Liver (tissue), 3 donors: ENCODE measurements at regions not wholly inside any gene's neighbourhood (a gene's known extent, or its start where the extent isn't known, plus 50 kb on each side); places are given as distances from the start of the nearest gene placed in this dataset.

ENCODE experiments used
- EGR1 ChIP-seq, 2 donors: IDR thresholded peaks; 2 replicates each; pipeline ENCODE4 v1.6.1; 2016 to 2018; ENCODE audit warnings: antibody characterized with exemption in 2 of 2, low read depth in 2 of 2
- FOXA1 ChIP-seq: IDR thresholded peaks from 2 replicates; pipeline ENCODE4 v1.6.1; 2016; ENCODE audit warnings: antibody characterized with exemption
- GABPA ChIP-seq, 2 donors: IDR thresholded peaks in 1 of 2; conservative IDR thresholded peaks in 1 of 2; 2 replicates each; pipeline ENCODE4 v1.6.1; 2016; ENCODE audit warnings: antibody characterized with exemption in 2 of 2, mild to moderate bottlenecking in 1 of 2, moderate library complexity in 1 of 2
- JUND ChIP-seq, 2 donors: IDR thresholded peaks; 2 replicates each; pipeline ENCODE4 v1.6.1; 2016; ENCODE audit warnings: antibody characterized with exemption in 2 of 2
- NR2F2 ChIP-seq: IDR thresholded peaks from 2 replicates; pipeline ENCODE4 v1.6.1; 2016; ENCODE audit warnings: antibody characterized with exemption
- RAD21 ChIP-seq, 2 donors: IDR thresholded peaks; 2 replicates each; pipeline ENCODE4 v1.6.1; 2016; ENCODE audit warnings: antibody characterized with exemption in 2 of 2, mild to moderate bottlenecking in 2 of 2
- SP1 ChIP-seq: IDR thresholded peaks from 2 replicates; pipeline ENCODE4 v1.6.1; 2018; ENCODE audit warnings: antibody characterized with exemption, mild to moderate bottlenecking
- TAF1 ChIP-seq: conservative IDR thresholded peaks from 2 replicates; pipeline ENCODE4 v1.6.1; 2016; ENCODE audit warnings: antibody characterized with exemption, mild to moderate bottlenecking
- YY1 ChIP-seq: IDR thresholded peaks from 2 replicates; pipeline ENCODE4 v1.6.1; 2016; ENCODE audit warnings: antibody characterized with exemption, mild to moderate bottlenecking
- TF ChIP-seq, protein P1 (sequence below): fragments of 150-350 bp; IDR thresholded peaks from 2 replicates; pipeline ENCODE4 v1.5.1; 2017; ENCODE audit warnings: improper control_type of control experiment, low read depth, low read length; ENCODE audit not compliant: missing input control
- TF ChIP-seq, protein P2 (sequence below): IDR thresholded peaks from 2 replicates; pipeline ENCODE4 v1.6.1; 2016; ENCODE audit warnings: antibody characterized with exemption, mild to moderate bottlenecking
- TF ChIP-seq, protein P3 (sequence below): IDR thresholded peaks from 2 replicates; pipeline ENCODE4 v1.6.1; 2016; ENCODE audit warnings: antibody characterized with exemption
- TF ChIP-seq, protein P4 (sequence below): IDR thresholded peaks from 2 replicates; pipeline ENCODE4 v1.6.1; 2016; ENCODE audit warnings: antibody characterized with exemption
- TF ChIP-seq, protein P5 (sequence below): IDR thresholded peaks from 2 replicates; pipeline ENCODE4 v1.6.1; 2016; ENCODE audit warnings: antibody characterized with exemption
- donor health status: healthy.
- donor health status: healthy.

DNA sequence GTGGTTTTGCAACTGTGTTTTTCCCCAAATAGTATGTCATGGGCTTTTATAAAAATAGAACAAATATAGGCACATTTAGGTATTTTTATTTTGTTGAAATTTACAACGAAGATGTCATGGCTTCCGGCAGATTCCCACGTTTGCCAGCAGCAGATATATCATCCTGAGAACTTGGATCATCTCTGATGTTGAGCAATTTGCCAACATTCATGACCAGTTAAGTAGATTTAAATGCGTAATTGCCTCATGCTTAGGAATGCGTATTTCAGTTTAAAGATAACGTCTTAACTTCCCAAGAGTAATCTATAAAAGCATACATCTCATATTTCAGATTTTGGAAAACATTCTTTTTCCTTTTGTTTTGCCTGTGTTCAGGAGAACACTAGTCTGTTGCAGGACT lies 457.8 kb downstream of the QKI start:
- TF ChIP-seq, protein P1, sequence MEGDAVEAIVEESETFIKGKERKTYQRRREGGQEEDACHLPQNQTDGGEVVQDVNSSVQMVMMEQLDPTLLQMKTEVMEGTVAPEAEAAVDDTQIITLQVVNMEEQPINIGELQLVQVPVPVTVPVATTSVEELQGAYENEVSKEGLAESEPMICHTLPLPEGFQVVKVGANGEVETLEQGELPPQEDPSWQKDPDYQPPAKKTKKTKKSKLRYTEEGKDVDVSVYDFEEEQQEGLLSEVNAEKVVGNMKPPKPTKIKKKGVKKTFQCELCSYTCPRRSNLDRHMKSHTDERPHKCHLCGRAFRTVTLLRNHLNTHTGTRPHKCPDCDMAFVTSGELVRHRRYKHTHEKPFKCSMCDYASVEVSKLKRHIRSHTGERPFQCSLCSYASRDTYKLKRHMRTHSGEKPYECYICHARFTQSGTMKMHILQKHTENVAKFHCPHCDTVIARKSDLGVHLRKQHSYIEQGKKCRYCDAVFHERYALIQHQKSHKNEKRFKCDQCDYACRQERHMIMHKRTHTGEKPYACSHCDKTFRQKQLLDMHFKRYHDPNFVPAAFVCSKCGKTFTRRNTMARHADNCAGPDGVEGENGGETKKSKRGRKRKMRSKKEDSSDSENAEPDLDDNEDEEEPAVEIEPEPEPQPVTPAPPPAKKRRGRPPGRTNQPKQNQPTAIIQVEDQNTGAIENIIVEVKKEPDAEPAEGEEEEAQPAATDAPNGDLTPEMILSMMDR: no peak
- TF ChIP-seq EGR1 (IDR thresholded peaks at IDR 0.05; ENCODE audit: low read depth in 2 of 2) (no peak), JUND (IDR thresholded peaks at IDR 0.05) (no peak), YY1 (no peak), TAF1 (no peak), GABPA (IDR thresholded peaks at IDR 0.05 in 1 of 2, conservative IDR thresholded peaks at IDR 0.05 in 1 of 2) (no peak), SP1 (no peak), FOXA1 (no peak), NR2F2 (no peak), RAD21 (IDR thresholded peaks at IDR 0.05) (no peak)
- TF ChIP-seq, protein P2, sequence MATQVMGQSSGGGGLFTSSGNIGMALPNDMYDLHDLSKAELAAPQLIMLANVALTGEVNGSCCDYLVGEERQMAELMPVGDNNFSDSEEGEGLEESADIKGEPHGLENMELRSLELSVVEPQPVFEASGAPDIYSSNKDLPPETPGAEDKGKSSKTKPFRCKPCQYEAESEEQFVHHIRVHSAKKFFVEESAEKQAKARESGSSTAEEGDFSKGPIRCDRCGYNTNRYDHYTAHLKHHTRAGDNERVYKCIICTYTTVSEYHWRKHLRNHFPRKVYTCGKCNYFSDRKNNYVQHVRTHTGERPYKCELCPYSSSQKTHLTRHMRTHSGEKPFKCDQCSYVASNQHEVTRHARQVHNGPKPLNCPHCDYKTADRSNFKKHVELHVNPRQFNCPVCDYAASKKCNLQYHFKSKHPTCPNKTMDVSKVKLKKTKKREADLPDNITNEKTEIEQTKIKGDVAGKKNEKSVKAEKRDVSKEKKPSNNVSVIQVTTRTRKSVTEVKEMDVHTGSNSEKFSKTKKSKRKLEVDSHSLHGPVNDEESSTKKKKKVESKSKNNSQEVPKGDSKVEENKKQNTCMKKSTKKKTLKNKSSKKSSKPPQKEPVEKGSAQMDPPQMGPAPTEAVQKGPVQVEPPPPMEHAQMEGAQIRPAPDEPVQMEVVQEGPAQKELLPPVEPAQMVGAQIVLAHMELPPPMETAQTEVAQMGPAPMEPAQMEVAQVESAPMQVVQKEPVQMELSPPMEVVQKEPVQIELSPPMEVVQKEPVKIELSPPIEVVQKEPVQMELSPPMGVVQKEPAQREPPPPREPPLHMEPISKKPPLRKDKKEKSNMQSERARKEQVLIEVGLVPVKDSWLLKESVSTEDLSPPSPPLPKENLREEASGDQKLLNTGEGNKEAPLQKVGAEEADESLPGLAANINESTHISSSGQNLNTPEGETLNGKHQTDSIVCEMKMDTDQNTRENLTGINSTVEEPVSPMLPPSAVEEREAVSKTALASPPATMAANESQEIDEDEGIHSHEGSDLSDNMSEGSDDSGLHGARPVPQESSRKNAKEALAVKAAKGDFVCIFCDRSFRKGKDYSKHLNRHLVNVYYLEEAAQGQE: no peak
- TF ChIP-seq, protein P3, sequence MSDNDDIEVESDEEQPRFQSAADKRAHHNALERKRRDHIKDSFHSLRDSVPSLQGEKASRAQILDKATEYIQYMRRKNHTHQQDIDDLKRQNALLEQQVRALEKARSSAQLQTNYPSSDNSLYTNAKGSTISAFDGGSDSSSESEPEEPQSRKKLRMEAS: no peak
- TF ChIP-seq, protein P4, sequence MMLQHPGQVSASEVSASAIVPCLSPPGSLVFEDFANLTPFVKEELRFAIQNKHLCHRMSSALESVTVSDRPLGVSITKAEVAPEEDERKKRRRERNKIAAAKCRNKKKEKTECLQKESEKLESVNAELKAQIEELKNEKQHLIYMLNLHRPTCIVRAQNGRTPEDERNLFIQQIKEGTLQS: no peak
- TF ChIP-seq, protein P5, sequence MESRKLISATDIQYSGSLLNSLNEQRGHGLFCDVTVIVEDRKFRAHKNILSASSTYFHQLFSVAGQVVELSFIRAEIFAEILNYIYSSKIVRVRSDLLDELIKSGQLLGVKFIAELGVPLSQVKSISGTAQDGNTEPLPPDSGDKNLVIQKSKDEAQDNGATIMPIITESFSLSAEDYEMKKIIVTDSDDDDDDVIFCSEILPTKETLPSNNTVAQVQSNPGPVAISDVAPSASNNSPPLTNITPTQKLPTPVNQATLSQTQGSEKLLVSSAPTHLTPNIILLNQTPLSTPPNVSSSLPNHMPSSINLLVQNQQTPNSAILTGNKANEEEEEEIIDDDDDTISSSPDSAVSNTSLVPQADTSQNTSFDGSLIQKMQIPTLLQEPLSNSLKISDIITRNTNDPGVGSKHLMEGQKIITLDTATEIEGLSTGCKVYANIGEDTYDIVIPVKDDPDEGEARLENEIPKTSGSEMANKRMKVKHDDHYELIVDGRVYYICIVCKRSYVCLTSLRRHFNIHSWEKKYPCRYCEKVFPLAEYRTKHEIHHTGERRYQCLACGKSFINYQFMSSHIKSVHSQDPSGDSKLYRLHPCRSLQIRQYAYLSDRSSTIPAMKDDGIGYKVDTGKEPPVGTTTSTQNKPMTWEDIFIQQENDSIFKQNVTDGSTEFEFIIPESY: no peak
